ENCODE measurements at regions not wholly inside any gene's neighbourhood (a gene's known extent, or its start where the extent isn't known, plus 50 kb on each side); places are given as distances from the start of the nearest gene placed in this dataset.
A peak's percentile ranks its signal among the peaks of the same experiment; 100 is the strongest.

- no peak for DNase-seq
Observed at GRCh38 chr22:49499433-49500075, 328.1 kb downstream of the BRD1 start.

GRCh38 chr22:49497266-49497665 lies 330.4 kb downstream of the BRD1 start:
- DNase-seq, result no peak

GRCh38 chr22:49494555-49494954 lies 333.1 kb downstream of the BRD1 start:
- no peak for DNase-seq

DNA sequence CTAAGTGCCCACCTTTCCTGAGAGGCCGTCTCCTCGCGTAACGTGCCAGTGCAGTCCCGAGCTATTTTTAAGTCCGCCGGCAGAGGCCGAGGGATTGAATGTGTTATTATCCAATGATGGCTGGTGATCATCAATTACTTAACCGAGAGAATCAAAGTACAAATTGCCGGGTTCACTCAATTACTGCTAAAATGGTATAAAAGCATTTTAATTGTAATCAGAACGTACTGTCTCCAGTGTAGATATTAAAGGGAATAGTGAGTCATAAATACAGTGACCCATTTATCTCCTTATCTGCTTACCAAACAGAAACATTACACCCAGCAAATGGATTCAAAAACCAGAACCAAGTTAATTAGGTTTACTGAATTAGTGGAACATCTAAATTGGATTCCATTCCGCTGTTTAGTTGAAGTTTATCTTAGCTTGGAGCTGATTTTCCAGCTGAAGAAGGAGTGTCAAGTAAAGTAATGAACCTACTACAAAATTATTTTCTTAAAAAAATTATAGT lies 334.9 kb downstream of the BRD1 start:
- DNase-seq, result no peak

- DNase-seq, result no peak
Observed at GRCh38 chr22:49492308-49492707, 335.4 kb downstream of the BRD1 start.

GRCh38 chr22:49491726-49492125 lies 335.9 kb downstream of the BRD1 start:
- DNase-seq, result no peak

DNA sequence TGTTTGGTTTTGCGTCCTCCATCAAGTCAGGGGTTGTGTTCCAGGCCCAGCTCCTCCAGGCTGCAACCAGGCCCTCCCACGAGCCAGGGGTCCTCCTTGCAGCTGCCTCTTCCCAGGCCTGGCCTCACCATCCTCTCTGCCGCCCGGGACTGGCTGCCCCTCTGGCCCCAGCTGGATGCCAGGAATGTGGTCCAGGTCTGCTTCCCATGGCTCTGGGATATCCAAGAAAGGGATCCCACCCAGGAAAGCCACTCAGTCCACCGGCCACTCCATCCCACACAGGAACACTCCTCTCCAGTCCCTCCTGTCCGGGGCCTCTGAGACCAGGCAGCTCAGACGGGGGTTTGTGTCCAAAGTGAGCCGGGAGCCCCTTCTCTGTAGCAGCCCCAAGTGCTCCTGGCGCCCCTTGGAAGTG lies 336.4 kb downstream of the BRD1 start:
- no peak for DNase-seq

DNA sequence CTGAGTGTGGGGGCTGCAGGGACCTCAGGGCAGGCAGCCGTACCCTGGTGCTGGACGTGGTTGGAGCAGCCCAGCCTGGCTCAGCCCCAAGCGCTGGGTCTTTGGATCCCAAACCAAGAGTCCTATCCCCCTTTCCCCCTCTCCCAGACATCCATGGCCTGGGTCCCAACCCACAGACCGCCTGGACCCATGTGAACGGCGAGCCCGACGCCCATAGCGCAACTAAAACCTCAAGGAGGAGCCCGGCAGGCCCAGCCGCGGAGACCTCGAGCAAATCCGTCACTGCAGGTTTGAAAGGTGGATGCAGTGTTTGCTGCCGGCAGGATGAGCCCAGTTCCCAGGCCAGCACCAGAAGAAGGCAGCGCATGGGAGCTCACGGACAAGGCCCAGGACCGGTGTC lies 337.0 kb downstream of the BRD1 start:
- no peak for DNase-seq

GRCh38 chr22:49489821-49490220 lies 337.9 kb downstream of the BRD1 start:
- no peak for DNase-seq

GRCh38 chr22:49488943-49489342 lies 338.7 kb downstream of the BRD1 start:
- no peak for DNase-seq

DNA sequence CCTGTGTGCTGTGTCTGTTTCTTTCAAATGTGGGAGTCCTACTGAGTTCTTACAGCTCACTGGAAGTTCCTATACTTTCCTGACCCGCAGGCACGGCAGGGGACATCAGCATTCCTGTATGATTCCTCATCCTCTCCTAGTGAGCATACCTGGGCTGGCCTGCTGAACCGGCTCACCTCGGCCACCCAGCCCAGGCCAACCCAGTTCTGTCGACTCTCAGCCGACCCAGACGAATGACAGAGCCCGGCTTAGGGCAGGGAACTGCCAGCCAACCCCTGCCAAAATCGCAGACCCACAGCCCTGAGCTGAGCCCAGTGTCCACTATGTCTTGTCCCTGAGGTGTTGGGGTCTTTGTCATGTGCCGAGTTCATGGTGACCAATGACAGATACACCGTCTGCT lies 339.7 kb downstream of the BRD1 start:
- no peak for DNase-seq

DNA sequence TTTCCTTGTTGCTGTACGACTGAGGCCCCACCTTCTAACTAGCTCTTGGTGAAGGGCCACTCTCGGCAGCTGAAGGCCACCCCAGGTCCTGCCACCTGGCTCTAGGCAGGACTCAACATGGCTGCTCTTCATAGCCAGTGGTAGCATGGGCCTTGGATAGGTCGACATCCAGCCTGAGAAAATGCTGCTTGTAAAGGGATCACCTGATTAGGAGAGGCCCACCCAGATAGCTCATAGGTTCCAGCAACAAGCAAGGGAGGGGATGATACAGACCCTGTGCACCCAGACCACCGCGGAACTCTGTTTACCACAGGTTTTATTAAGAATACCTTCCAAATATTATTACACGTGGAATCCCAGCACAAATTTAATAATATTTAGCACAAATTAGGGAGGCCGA lies 341.4 kb downstream of the BRD1 start:
- DNase-seq, result no peak

DNA sequence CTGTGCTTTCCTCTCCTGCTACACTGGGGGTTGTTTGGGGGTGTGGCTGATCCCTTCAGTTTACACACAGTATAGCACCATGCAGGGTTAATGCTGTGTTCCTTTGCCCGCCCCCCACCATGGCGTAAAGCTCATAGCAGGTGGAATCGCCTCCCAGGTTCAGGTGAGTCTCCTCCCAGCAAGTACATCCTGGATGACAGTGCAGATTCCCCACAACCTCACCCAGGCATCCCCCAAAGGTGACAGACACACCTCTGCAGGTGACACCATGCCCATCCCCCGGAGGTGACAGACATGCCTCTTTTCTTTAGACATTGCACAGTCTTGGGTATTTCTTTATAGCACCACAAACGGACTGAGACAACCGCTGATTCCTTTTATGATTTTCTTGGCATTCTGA lies 343.7 kb downstream of the BRD1 start:
- DNase-seq, result no peak

DNA sequence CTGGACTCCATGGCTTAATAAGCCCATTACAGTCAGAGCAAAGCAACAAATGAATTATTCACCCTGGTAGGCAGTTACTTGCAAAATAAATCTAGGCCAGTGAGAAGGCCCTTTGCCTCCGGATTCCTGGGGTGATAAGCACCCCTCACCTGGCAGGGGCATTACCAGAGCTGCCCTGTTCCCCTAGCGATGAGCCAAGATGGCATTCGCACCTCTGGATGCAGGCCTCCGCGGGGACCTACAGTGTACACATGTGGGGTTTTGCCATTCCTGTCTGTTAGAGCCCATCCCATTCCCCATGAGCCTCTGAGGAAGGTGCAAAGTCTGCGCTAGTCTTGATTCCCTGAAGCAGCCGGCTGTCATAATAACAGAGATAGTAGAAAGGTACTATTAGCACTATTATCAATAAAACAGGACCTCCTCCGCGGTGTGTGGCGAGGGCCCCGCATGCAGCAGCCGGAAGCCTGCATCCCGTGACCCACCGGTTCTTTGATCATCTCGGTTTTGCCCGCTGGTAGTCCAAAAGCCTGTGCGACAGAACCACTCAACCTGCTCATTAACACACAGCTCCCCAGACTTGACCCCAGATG lies 344.3 kb downstream of the BRD1 start:
- DNase-seq, result no peak

DNA sequence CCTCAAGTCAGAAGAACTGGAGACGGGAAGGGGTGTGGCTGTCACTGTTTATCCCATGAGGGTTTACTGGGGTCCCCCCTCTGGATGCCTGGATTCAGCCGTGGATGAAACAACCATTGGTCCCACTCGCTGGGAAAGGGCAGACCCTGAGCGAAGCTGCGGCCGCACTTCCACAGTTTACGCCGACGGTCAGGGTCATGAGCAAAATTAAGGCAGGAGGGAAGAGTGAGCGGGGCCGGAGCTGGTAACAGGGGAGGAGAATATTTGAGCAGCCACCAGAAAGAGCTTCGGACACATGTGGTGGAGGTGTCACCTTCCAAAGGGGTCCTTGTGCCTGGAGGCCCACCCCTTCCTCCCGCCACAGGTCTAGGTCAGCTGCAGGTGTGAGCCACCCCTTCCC lies 344.9 kb downstream of the BRD1 start:
- no peak for DNase-seq

GRCh38 chr22:49481659-49482399 lies 345.8 kb downstream of the BRD1 start:
- no peak for DNase-seq

DNA sequence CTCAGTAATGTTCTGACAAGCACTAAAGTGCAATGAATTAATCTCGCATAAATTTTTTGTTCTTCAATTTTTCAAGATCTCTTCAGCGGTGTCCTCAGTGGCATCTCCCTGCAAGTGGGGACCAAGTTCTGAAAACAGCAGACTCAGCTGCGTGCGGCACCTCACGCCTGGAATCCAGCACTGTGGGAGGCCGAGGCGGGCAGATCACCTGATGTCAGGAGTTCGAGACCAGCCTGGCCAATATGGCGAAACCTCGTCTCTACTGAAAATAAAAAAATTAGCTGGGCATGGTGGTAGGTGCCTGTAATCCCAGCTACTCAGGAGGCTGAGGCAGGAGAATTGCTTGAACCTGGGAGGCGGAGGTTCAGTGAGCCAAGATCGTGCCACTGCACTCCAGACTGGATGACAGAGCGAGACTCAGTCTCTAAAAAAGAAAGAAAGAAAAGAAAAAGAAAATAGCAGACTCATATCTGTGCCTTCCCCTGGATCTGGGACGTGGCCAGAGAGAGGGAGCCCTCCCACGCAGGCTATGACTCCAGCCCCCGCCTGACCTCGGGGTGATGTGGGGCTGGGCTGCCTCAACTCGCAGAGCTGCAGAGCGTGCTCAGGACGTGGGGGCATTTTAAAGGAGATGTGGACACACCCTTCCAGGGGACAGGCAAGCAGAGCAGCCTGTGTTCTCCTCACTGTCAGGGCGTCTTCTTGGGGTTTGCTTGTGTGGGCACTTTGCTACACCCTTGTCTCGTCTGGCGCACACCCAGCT lies 346.6 kb downstream of the BRD1 start:
- no peak for DNase-seq

- no peak for DNase-seq
Observed at GRCh38 chr22:49480331-49480730, 347.3 kb downstream of the BRD1 start.

GRCh38 chr22:49479566-49479965 lies 348.1 kb downstream of the BRD1 start:
- no peak for DNase-seq

GRCh38 chr22:49476800-49477400 lies 350.8 kb downstream of the BRD1 start:
- no peak for DNase-seq

GRCh38 chr22:49476176-49476575 lies 351.5 kb downstream of the BRD1 start:
- DNase-seq, result peak; percentile 40

GRCh38 chr22:49475253-49475652 lies 352.4 kb downstream of the BRD1 start:
- no peak for DNase-seq

GRCh38 chr22:49473286-49473685 lies 354.4 kb downstream of the BRD1 start:
- no peak for DNase-seq

Data from NCI-H1105 (cell line).